GM13977 (cell line): ENCODE measurements at regions not wholly inside any gene's neighbourhood (a gene's known extent, or its start where the extent isn't known, plus 50 kb on each side); places are given as distances from the start of the nearest gene placed in this dataset.
"Not testable (repeated sequence)": the region's sequence is repeated elsewhere in the genome, so short reads cannot be mapped to it uniquely, and the experiment has no call there.

ENCODE experiments used
- DNase-seq: peaks from one replicate; pipeline ENCODE4 v3.0.0; 2012; ENCODE audit warnings: low spot score
- in situ Hi-C: fragments of 300-500 bp; cut with MboI; formaldehyde crosslinking; loops from one replicate; pipeline ENCODE4 v1.12.0; 2022; ENCODE audit warnings: low sequenced_read_pairs, low pct_unique_long_range_greater_than_20kb, mixed read lengths, inconsistent platforms; ENCODE audit not compliant: unreplicated experiment
- TF ChIP-seq, protein P1 (sequence below): IDR thresholded peaks from 2 replicates; pipeline ENCODE4 v1.5.1; 2012; ENCODE audit warnings: mild to moderate bottlenecking, control low read depth; ENCODE audit not compliant: insufficient read depth; ENCODE audit errors: extremely low read depth, missing control alignments

- TF ChIP-seq, protein P1, sequence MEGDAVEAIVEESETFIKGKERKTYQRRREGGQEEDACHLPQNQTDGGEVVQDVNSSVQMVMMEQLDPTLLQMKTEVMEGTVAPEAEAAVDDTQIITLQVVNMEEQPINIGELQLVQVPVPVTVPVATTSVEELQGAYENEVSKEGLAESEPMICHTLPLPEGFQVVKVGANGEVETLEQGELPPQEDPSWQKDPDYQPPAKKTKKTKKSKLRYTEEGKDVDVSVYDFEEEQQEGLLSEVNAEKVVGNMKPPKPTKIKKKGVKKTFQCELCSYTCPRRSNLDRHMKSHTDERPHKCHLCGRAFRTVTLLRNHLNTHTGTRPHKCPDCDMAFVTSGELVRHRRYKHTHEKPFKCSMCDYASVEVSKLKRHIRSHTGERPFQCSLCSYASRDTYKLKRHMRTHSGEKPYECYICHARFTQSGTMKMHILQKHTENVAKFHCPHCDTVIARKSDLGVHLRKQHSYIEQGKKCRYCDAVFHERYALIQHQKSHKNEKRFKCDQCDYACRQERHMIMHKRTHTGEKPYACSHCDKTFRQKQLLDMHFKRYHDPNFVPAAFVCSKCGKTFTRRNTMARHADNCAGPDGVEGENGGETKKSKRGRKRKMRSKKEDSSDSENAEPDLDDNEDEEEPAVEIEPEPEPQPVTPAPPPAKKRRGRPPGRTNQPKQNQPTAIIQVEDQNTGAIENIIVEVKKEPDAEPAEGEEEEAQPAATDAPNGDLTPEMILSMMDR = no peak
- in situ Hi-C loops = no loop called here
These were observed 888.0 kb downstream of the TRAM1L1 start for GRCh38 chr4:116197317-116197809.

DNA sequence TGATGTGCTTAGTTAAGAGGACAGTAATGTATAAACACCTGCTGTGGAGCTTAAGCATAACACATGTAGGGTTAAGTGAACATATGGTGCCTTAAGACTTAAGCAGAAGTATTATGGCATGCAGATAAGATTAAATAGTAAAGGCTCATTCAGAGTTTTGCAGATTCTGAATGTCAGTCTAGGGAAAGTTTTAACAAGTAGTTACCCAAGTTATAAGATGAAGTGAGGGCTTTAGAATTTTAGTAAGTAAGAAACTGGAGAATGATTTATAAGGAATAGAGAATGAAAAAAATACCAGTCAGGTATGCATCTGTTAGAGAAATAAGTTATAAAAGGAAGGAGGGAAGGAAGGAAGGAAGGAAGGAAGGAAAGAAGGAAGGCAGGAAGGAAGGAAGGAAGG, 902.1 kb downstream of the TRAM1L1 start:
- no peak for DNase-seq
- TF ChIP-seq, protein P1 = no peak
- in situ Hi-C loops = no loop called here

More at GRCh38 chr4:116197317-116197809, 888.0 kb downstream of the TRAM1L1 start:
- no peak for DNase-seq

DNA sequence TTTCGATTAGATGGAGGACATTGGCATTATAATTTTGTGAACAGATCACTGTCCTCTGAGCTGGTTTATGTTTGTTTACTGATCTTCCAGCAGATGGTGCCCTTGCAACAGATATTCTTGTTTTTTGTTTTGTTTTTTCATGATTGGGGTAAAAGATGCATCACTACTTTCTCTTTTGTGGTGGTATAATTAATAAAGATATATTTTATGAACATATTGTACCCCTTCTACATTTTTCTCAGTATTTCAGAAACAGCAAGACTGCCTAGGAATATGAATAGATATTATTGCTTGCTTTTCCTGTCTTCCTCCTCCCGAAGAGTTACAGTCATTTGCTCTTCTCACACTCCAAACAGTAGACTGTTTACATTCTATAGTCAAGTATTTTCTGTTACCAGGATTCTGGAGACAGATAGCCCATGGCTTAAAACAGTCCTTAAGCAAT, 905.2 kb downstream of the TRAM1L1 start:
- in situ Hi-C loops = no loop called here
- DNase-seq = peak; percentile 12
- TF ChIP-seq, protein P1 = peak; percentile 54

GRCh38 chr4:116151371-116151770, 934.0 kb downstream of the TRAM1L1 start:
- DNase-seq, in situ Hi-C loops: not testable (repeated sequence)

GRCh38 chr4:116150152-116150551, 935.2 kb downstream of the TRAM1L1 start:
- no peak for DNase-seq
- in situ Hi-C loops = no loop called here
- TF ChIP-seq, protein P1 = no peak

DNA sequence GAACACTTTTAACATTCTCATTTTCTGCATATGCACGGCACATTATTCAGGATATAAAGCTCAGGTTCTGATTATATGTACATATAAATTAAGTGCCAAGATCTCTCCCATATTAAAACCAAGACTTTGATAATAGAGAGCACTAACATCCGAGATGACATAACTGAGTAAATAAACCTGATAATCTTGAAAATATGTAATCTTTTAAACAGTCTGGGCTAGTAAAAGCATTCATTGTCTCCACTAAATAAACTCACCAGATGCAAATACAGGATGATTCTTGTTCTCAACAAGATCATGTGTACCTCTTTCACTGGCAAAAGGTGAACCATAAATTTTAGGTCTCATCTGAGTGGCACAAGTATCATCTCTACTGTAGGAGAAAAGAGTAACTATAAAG, 942.2 kb downstream of the TRAM1L1 start:
- DNase-seq = no peak
- TF ChIP-seq, protein P1 = no peak
- in situ Hi-C loops = no loop called here

- in situ Hi-C loops = no loop called here
- TF ChIP-seq, protein P1 = no peak
- DNase-seq = no peak
These were observed 952.4 kb downstream of the TRAM1L1 start for GRCh38 chr4:116132946-116133345.
